Ovary (tissue), 7 donors: ENCODE measurements at regions not wholly inside any gene's neighbourhood (a gene's known extent, or its start where the extent isn't known, plus 50 kb on each side); places are given as distances from the start of the nearest gene placed in this dataset.

Experiments used
- DNase-seq, 5 donors: peaks; one replicate each; pipeline ENCODE4 v3.0.0-alpha.2; 2019 to 2020
- H3K27ac ChIP-seq, 2 donors: fragments of 200-600 bp; one replicate each; pipeline versions ENCODE4 v1.5.1 to v1.8.0; 2019 to 2022
- H3K27me3 ChIP-seq: fragments of 200-600 bp; one replicate; pipeline ENCODE4 v1.8.0; 2022
- H3K36me3 ChIP-seq: fragments of 200-600 bp; sonication (generic); one replicate; pipeline ENCODE4 v1.5.1; 2019
- H3K4me1 ChIP-seq: one replicate; pipeline ENCODE4 v1.8.1; 2013; ENCODE audit warnings: mild to moderate bottlenecking, moderate library complexity; ENCODE audit not compliant: insufficient read depth
- H3K4me3 ChIP-seq: fragments of 200-600 bp; sonication (generic); one replicate; pipeline ENCODE4 v1.5.1; 2017
- H3K9me3 ChIP-seq, 2 donors: fragments of 200-600 bp in 1 of 2; sonication (generic) in 1 of 2; one replicate each; pipeline versions ENCODE4 v1.5.1 to v1.8.1; 2013 to 2019; ENCODE audit warnings: mild to moderate bottlenecking in 1 of 2, moderate library complexity in 1 of 2
- EP300 ChIP-seq: sonication (generic); formaldehyde crosslinking; IDR thresholded peaks from one replicate; pipeline ENCODE4 v1.6.1; 2017; ENCODE audit warnings: antibody characterized with exemption
- POLR2A ChIP-seq: fragments of 450-650 bp; IDR thresholded peaks from one replicate; pipeline ENCODE4 v1.6.1; 2017; ENCODE audit warnings: antibody characterized with exemption, mild to moderate bottlenecking, moderate library complexity
- WGBS, 3 donors: extraction: QIAGEN DNeasy Blood & Tissue Kit in 1 of 3; methylation state at CpG; one replicate each; pipeline versions ENCODE4 v1.1.5 to v1.1.7; 2013 to 2017; 5-methylcytosine and 5-hydroxymethylcytosine counted together
- intact Hi-C, 4 donors: fragments of 100-400 bp; cut with DNase I; formaldehyde crosslinking; loops; one replicate each; pipeline versions ENCODE4 v1.11.0 to v1.15.1; 2022 to 2023
- TF ChIP-seq, protein P1 (sequence below), 3 donors: fragments of 450-650 bp in 2 of 3; fragments of 200-600 bp in 1 of 3; IDR thresholded peaks; one replicate each; pipeline versions ENCODE4 v1.5.1 to v1.8.0; 2016 to 2022; ENCODE audit warnings: antibody characterized with exemption in 3 of 3, mild to moderate bottlenecking in 1 of 3
- donor health status: DM: no; HTN: no; CAD: no; lungs with moderate emphysema.
- donor health status: DM: no; HTN: no; CAD: no.
- donor health status: Bipolar disorder and iron deficiency.
- donor health status: DM: no; HTN: no; CAD: no.
- donor health status: DM: yes; HTN: yes; CAD: no.

DNA sequence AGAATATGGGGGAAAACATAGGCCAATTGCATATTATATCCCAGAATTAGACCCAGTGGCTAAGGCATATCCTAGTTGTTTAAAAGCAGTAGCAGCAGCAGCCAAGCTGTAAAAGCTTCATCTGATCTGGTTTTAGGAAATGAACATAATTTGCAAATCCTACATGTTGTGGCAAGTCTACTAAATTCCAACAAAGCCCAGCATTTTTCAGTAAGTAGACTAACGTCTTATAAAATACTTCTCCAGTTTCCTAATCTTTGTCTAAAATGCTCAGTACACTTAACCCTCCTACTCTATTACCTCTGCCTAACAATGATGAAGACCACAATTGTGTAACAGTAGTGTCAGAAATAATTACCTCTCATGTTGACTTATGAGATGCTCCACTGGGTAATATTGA is 70.9 kb upstream of the RERGL start:
- Histone ChIP-seq H3K9me3 (no peaks in the 10 kb centered on the region), H3K4me3 (no peak overlapping the region), H3K27me3 (no peaks in the 10 kb centered on the region), H3K36me3 (no peaks in the 10 kb centered on the region), H3K27ac (no peak overlapping the region), H3K4me1 (no peaks in the 10 kb centered on the region)
- DNase-seq, result no peak
- TF ChIP-seq EP300 (no peak), POLR2A (no peak)
- TF ChIP-seq, protein P1, sequence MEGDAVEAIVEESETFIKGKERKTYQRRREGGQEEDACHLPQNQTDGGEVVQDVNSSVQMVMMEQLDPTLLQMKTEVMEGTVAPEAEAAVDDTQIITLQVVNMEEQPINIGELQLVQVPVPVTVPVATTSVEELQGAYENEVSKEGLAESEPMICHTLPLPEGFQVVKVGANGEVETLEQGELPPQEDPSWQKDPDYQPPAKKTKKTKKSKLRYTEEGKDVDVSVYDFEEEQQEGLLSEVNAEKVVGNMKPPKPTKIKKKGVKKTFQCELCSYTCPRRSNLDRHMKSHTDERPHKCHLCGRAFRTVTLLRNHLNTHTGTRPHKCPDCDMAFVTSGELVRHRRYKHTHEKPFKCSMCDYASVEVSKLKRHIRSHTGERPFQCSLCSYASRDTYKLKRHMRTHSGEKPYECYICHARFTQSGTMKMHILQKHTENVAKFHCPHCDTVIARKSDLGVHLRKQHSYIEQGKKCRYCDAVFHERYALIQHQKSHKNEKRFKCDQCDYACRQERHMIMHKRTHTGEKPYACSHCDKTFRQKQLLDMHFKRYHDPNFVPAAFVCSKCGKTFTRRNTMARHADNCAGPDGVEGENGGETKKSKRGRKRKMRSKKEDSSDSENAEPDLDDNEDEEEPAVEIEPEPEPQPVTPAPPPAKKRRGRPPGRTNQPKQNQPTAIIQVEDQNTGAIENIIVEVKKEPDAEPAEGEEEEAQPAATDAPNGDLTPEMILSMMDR (IDR thresholded peaks at IDR 0.05), result no peak
- intact Hi-C loops, result no loop called here
- 71 to 77% (median 74%) methylated on average over 1 of the region's 1 CpG for WGBS, 3 donors

DNA sequence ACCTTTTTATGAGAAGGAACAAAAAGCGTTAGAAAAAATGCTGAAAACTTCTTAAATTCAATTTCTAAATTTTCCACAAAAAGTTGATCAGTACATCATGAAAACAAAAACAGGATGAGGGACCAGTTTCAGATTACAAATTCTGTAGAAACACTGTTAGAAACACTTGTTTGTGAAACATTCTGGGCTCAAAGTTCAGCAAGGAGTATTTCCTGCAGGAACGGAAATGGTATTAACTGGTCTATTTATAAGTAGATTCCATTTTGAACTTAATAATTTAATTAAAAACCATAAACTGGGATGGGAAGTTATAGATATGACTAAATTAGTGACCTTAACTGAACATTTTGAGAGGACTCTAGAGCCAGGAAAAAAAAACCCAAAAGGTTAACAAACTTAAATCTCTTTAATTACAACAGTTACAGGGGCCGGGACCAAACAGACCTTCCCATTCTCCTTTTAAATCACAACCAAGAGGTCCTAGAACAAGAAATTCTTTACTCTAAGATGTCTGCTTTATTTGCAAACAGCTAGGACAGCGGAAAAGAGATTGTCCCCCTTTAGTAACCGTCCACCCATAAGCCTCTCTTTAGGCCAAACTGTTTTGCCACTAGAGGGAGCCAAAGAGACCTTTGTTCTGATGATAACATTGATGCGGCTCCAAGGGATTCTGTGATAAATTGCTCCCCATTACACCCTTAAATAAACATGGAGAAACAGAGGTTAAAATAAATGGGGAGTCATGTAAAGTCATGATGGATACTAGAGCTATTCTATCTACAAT is 69.0 kb upstream of the RERGL start:
- intact Hi-C loops, result no loop called here
- Histone ChIP-seq H3K27ac (no peak overlapping the region), H3K36me3 (no peaks in the 10 kb centered on the region), H3K4me3 (no peak overlapping the region), H3K9me3 (no peaks in the 10 kb centered on the region), H3K4me1 (no peaks in the 10 kb centered on the region), H3K27me3 (no peaks in the 10 kb centered on the region)
- 82 to 84% (median 83%) methylated on average over 6 of the region's 6 CpGs for WGBS, 3 donors
- DNase-seq, result no peak
- no peak for TF ChIP-seq EP300
- TF ChIP-seq, protein P1 (IDR thresholded peaks at IDR 0.05), result no peak
- TF ChIP-seq POLR2A, result no peak

DNA sequence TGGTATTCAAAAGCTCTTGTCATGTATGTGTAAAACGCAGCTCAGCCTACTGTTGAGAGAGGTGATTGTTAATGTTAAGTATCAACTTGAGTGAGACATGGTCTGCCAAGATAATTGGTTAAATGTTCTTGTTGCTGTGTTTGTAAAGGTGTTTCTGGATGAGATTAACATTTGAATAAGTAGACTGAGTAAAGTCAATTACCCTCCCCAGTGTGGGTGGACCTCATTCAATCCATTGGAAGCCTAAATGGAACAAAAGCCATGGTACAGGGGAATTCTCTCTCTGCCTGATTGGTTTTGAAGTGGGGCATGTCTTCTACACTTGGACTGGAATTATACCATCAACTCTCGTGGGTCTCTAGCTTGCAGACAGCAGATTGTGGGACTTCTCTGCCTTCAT is 63.8 kb upstream of the RERGL start:
- no peak overlapping the region for H3K4me3 ChIP-seq
- no peak overlapping the region for H3K27ac ChIP-seq
- H3K27me3 ChIP-seq, result no peaks in the 10 kb centered on the region
- WGBS, 3 donors, result 69 to 85% (median 79%) methylated on average over 2 of the region's 2 CpGs
- H3K4me1 ChIP-seq, result no peaks in the 10 kb centered on the region
- no peaks in the 10 kb centered on the region for H3K9me3 ChIP-seq
- TF ChIP-seq, protein P1 (IDR thresholded peaks at IDR 0.05), result no peak
- TF ChIP-seq EP300 (no peak), POLR2A (no peak)
- DNase-seq, result no peak
- H3K36me3 ChIP-seq, result no peaks in the 10 kb centered on the region
- intact Hi-C loops, result no loop called here

DNA sequence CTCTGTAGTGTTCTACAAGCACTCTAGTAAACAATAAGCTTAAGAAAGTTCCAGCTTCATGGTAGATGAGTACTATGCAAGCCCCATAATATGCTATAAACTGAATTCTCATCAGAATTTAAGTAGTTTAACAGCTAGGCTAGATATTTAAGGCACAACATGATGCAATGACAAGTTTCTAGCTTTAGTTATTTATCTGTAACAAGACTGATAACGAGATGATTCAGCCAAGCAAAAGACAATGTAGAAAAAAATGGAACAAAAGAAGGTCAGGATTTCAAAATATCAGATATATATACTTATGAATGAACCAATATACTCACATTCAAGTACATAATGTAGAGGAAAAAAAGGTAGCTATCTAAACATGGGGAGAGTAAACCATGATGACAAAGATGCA is 61.0 kb upstream of the RERGL start:
- H3K27me3 ChIP-seq, result no peaks in the 10 kb centered on the region
- TF ChIP-seq POLR2A, result no peak
- TF ChIP-seq, protein P1 (IDR thresholded peaks at IDR 0.05), result no peak
- no peaks in the 10 kb centered on the region for H3K9me3 ChIP-seq
- DNase-seq, result no peak
- H3K27ac ChIP-seq, result no peak overlapping the region
- intact Hi-C loops, result no loop called here
- H3K36me3 ChIP-seq, result no peaks in the 10 kb centered on the region
- no peak overlapping the region for H3K4me3 ChIP-seq
- no peaks in the 10 kb centered on the region for H3K4me1 ChIP-seq
- WGBS, 3 donors, result 60 to 69% (median 60%) methylated on average over 1 of the region's 1 CpG
